ENCODE measurements at regions not wholly inside any gene's neighbourhood (a gene's known extent, or its start where the extent isn't known, plus 50 kb on each side); places are given as distances from the start of the nearest gene placed in this dataset.
"Not testable (repeated sequence)": the region's sequence is repeated elsewhere in the genome, so short reads cannot be mapped to it uniquely, and the experiment has no call there.

DNA sequence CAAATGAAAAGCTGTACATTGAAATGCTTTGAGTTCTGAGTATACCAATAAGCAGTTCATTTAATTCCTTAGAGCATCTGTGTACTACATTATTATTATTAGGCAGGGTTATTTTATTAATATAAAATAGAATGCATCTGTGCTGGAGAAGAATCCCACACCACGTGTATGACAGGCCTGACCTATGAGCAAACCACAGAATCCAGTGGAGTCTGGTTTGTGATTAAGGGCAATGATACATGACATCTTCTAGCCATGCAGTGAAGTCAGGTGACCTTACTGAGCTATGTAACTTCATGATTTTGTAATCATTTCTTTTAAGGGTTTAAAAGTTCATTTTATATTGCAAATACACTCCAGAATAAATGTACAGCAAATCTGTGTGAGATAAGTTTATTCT is 1165.0 kb upstream of the TENM3 start:
- peak; percentile 2 for DNase-seq (ENCODE audit: low read depth)

DNA sequence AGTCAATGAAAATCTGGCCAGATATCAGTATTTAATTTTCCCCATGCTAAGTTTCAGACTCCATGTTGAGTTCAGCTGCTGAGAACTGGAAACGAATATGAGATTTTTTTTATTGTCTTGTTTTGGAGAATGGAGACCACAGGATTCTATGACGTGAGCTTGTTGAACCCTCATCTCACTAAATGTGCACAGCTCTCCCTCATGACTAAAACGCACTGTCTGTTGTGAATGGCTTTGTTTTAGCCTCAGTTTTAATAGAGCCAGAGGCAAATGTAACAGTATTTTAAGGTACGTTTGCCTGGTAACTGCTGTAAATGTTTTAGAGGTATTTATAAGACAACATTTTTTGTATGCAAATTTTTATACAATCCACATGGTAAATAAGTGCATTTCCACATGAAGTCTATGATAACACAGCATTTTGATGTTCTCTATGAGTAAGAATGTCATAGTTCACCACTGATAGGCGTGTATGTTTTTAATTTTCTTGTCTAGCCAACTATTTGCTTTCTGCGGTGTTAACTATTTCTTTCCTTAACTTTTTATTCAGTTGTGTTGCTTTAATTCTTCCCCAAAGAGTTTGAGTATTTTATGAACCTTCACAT is 1159.3 kb upstream of the TENM3 start:
- H3K4me3 ChIP-seq (ENCODE audit: low read depth, low read length): no peak overlapping the region
- DNase-seq (ENCODE audit: low read depth): no peak

More for the DNA sequence above, 1165.0 kb upstream of the TENM3 start:
- H3K4me3 ChIP-seq (ENCODE audit: low read depth, low read length): no peak overlapping the region

DNA sequence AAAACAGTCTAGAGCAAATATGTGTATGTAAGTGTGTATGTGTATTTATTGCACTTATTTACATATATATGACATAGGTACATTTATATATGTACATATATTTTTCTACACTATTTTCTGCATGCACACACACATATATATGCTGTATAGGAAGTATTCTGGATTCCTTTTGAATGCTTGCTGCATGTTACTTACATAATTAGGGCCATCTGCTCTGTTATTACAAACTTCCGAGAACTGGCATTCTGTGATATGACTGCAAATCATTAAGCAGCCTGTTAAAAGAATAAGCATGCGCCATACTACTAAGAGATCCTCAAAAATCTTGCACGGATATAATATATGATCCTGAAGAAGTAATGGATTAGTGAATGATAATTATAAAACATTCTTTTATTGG is 1157.6 kb upstream of the TENM3 start:
- no peak for DNase-seq (ENCODE audit: low read depth)
- no peak overlapping the region for H3K4me3 ChIP-seq (ENCODE audit: low read depth, low read length)

DNA sequence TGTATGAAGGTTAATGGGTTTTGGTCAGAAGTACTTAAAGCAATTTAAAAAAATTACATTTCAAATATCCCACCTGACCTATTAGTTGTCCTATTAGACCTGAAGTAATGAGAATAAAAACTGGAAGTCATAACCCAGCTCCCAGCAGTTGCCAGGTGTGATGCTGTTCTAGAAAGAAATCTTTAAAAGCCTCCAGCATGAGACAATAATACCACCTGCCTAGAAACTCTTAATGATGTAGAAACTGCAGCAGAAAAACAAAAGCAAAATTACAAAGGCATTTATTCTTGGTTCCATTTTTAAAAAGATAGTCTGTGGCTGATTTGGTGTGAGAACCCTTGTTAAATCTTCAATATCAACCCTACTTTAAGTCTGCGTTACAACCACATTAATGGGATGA is 1137.7 kb upstream of the TENM3 start:
- no peak for DNase-seq (ENCODE audit: low read depth)
- no peak overlapping the region for H3K4me3 ChIP-seq (ENCODE audit: low read depth, low read length)

DNA sequence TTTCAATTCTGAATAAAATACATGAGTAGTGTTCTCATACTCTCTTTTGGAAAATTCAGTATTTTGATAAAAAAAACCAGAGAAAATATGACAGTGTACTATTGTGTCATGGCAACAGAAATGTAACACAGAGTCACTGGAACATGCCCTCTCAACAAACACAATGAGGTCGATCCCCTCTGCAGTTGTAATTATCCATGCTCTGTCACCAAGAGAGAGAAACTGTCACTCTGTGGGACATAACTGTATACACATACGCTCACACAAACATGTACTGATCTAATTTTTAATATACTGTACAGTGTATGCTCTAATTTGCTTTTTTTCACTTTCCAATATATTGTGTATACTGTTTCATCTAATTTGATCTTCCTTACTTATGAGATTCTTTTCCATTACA is 1136.8 kb upstream of the TENM3 start:
- no peak for DNase-seq (ENCODE audit: low read depth)
- no peak overlapping the region for H3K4me3 ChIP-seq (ENCODE audit: low read depth, low read length)

DNA sequence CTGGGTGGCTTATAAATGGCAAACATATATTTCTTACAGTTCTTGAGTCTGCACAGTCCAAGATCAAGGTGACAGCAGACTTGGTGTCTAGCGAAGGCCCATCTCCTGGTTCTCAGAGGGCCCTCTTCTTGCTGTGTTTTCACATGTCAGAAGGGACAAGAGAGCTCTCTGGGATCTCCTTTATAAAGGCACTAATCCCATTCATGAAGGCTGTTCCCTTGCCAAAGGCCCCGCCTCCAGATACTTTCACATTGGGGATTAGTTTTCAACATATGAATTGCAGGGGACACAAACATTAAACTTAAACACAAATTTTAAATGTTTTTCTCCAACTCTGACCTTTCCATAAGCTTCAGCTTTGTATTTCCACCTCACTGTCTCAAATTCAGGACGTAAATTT is 1135.0 kb upstream of the TENM3 start:
- H3K4me3 ChIP-seq (ENCODE audit: low read depth, low read length): no peak overlapping the region
- no peak for DNase-seq (ENCODE audit: low read depth)

DNA sequence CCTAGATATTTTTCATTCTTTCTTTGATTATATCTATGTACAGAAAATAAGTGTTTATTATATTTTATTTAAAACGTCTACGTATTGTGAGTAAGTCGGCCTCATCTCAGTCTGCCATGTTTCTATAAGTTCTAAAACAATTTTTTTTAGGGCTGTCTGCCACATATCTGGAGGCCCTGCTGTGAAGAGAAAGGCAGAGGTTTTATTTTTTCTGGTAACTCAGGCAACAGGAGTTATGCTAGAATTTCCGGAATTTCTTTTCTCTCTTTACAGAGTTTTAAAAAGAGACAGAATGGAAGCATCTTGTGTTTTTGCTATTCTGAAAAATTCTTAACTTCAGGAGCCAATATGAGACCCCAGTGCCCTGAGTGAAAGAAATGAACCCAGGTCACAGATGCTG is 1124.0 kb upstream of the TENM3 start:
- DNase-seq (ENCODE audit: low read depth): no peak
- no peak overlapping the region for H3K4me3 ChIP-seq (ENCODE audit: low read depth, low read length)

DNA sequence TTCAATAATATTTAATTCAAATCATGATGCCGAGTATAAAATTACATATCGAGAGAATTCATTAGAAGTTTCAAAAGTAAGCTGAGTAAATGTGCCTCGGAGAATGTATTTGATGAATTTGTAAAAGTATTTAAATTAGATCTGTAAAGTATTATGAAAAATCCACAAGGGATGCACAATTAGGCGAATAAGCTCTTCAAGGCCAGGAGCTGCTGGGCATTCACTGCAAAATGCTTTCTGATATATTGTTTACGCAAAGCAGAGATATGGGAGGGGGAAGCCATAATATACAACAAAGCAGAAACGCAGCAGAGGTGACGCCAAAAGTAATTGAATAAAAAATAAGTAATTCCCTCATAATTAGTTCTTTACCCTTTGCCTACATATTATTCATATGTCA is 1121.5 kb upstream of the TENM3 start:
- H3K4me3 ChIP-seq (ENCODE audit: low read depth, low read length): no peak overlapping the region

DNA sequence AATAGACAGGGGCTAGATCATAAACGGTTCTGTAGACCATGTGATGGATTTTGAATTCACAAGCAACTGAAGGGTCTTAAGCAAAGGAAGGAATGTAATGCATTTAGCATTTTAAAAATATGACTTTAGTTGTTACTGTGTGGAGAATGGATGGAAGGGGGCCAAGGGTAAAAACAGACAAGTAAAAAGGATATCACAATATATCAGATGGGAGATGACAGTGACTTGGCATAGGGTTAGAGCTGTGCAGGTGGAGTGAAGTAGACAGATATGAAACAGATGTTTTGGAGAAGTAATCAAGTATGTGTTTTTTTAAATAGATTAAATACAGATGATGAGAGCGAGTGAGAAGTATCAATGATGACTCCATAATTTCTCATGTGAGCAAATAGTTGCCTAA is 1116.0 kb upstream of the TENM3 start:
- no peak for DNase-seq (ENCODE audit: low read depth)
- H3K4me3 ChIP-seq (ENCODE audit: low read depth, low read length): no peak overlapping the region

More for the DNA sequence above, 1121.5 kb upstream of the TENM3 start:
- no peak for DNase-seq (ENCODE audit: low read depth)

DNA sequence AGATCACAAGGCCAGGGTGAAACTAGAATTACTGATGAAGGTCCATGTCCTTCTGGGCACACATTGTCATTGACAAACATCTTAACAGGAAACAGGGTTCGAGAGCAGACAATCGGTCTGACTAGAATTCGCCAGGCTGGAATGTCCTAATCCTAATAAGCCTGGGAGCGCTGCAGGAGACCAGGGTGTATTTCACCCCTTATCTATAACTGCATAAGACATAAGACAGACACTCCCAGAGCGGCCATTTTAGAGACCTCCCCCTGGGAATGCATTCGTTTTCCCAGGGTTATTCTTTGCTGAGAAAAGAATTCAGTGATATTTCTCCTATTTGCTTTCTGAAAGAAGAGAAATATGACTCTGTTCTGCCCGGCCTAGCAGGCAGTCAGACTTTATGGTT is 1112.9 kb upstream of the TENM3 start:
- not testable (repeated sequence) for DNase-seq (ENCODE audit: low read depth); H3K4me3 ChIP-seq (ENCODE audit: low read depth, low read length)

DNA sequence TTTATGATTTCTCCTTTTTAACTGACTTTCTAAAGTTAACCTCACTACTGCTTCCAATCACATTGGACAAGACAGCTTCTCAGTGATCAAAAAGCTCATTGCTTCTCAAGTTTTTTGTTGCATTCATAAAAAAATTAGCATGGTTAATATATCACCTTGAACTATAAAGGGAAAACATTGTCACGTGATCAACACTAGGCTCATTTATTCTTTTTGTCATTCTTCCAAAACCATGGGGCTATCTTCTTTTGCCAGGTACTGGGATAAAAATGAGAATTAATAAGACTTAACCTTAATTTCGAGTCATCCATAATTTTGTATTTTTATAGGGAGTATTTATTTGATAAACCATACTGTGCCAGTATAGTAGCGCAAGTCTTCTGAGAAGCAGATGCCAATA is 1105.9 kb upstream of the TENM3 start:
- no peak for DNase-seq (ENCODE audit: low read depth)

DNA sequence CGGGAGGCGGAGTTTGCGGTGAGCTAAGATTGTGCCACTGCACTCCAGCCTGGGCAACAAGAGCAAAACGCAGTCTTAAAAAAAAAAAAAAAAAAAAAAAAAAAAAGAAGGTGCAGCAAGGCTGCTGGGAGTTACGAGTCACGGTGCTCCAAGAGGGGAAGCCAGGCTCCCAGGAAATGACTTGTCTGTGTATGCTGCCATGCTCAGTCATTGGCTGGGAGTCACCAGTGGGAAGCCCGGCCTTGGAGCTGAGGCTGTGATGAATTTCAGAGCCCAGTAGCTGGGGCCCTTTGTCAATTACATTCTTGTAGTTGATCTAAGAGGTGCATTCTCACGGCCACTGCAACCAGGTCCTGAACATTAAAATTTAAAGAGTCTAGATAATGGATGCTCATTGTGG is 1105.1 kb upstream of the TENM3 start:
- DNase-seq (ENCODE audit: low read depth): no peak
- no peak overlapping the region for H3K4me3 ChIP-seq (ENCODE audit: low read depth, low read length)

More for the DNA sequence above, 1105.9 kb upstream of the TENM3 start:
- no peak overlapping the region for H3K4me3 ChIP-seq (ENCODE audit: low read depth, low read length)

DNA sequence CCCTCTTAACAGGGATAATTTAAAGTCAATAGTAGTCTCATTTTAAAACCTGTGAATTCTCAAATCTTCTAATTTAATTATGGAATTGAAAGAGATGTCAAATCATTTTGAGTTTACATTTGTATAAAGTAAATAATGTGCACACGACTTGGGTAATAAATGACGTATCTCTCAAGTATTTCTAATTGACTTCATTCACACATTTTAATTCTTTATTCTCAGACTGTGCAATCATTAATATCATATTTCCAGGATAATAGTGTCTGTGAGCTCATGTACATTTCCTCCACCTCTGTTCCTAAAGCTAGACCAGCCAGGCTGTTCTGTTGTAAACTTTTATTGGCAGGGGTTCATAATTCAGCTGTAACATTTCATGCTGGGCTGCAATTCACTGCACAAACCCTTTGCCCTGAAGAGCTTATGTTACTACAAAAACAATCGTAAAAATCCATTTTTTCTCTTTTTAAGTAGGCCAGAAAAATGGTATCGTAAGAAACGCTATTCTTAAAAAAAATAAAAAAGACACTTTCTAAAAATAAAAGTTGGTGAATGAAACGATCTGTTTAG is 1103.1 kb upstream of the TENM3 start:
- DNase-seq (ENCODE audit: low read depth): peak; percentile 1
- H3K4me3 ChIP-seq (ENCODE audit: low read depth, low read length): no peak overlapping the region

DNA sequence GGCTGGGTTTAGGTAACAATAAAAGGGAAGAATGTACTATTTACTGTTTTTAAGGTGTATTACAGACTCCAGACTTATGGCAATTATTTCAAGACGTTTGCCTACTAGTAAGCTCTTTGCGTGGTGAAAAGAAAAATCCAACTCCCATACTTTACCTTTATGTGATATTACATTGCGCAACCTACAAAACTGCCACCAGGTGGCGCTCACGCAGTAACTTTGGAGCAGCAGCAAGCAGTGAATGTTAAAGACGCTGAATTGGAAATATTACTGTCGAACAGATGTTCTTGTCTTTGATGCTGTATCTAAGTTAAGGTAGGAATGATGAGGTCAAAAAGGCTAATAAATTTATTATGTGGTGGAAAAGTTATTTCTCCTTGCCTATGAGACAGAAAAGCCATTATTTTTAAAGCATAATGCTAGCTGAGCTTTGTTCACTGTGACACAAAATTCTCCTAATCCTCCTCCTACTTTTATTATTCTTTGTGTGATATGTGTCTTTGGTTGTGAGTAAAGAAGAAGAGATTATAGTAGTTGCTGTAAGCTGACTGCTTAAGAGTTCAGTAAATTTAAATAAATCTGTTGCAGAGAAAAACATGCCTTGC is 1099.8 kb upstream of the TENM3 start:
- peak; percentile 22 for DNase-seq (ENCODE audit: low read depth)
- H3K4me3 ChIP-seq (ENCODE audit: low read depth, low read length): no peak overlapping the region

DNA sequence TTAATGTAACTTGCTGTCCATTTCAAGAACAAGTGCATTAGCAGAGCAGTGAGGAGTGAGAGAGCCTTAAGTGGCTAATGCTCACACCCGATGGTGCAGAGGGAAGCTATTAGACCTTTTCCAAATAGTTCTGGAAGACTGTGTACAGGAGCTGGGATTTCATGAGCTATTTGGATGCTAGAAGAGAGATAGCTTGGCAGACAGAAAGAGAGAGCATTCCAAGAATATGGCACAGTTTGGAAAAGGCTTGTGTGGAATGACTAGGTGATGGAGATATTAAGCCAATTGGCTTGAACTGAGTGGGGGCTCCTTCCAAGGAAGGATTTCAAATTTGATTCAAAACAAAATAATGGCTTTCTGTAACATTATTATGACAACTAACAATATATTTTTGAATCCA is 1097.2 kb upstream of the TENM3 start:
- DNase-seq (ENCODE audit: low read depth): no peak
- H3K4me3 ChIP-seq (ENCODE audit: low read depth, low read length): no peak overlapping the region

DNA sequence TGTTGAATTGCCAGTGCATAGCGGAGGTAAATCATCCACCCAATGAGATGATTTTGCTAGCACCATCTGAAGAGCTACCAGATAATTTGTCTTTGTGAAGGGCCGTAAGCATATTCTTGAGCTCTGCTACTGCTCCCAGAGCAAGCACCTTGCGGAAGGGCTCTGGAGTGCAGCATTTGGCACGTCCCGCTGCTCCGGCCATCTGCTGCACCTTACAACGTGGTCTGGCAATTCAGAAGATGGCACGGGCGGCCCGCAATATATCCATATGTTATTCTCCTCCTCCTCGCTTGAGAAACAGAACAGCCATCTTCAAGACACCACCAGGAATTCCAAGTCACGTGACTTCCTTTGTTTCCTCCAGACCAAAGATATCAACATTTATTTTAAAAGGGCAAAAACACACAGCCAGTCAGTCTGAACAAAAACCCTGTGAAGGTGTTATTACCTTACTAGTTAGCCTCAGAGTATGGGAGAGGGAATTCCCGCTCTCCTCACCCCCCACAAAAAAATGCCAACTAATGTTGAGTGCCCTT is 1095.7 kb upstream of the TENM3 start:
- H3K4me3 ChIP-seq (ENCODE audit: low read depth, low read length): no peak overlapping the region
- DNase-seq (ENCODE audit: low read depth): no peak

DNA sequence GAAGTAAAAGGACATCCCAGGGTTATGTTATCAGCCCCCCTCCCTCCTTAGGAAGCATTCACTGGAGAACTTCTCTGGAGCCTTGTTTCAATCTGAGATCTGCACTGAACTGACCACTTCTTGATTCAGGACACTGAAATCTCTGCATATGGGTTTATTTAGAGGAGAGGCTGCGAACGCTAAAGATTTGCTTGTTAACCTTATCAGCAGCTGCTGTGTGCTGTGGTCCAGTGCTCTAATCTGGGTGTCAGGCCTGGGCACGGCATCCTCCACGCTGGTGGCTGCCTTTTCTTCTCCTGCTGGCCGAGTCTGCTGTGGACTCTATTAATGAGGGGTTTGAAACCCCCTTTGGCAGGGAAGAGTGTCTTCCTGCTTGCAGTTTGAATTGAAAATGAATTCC is 1094.7 kb upstream of the TENM3 start:
- H3K4me3 ChIP-seq (ENCODE audit: low read depth, low read length): no peak overlapping the region
- DNase-seq (ENCODE audit: low read depth): no peak

DNA sequence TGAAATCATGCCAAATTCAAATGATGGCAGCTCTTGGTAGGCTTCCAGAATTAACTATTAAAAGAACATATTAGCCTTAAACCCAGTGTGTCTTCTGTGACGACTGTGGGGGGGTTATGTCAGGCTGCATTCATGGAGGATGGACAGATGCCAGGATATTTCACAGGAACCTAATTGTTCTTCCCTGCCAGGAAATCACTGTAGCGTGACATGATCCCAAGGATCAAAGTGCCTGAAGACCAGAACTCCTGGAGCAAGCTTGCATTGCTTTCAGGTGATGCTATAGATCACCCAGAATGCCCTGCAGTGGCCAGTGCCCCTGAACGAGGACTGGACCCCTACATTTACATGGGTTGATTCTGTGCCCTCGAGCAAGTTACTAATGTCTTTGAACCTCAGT is 1093.0 kb upstream of the TENM3 start:
- H3K4me3 ChIP-seq (ENCODE audit: low read depth, low read length): no peak overlapping the region
- no peak for DNase-seq (ENCODE audit: low read depth)

DNA sequence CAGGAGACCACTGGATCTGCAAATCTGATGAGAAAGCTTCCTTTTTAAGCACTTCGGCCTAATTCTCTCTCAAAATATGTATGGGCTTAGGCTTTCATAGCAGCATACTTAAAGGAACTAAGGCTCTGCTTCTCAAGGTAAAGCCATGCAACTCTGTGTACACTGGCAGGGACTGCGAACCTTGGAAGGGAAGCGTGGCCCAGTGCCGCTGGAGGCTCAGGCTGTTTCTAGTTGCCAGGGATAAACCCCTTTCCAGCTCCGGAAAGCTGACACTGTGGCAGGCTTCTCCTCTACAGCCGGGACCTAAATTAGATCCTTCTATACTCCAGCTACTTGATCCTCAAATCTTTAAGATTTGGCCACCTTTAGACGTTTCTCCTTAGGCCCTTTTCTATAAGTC is 1091.3 kb upstream of the TENM3 start:
- DNase-seq (ENCODE audit: low read depth): no peak
- no peak overlapping the region for H3K4me3 ChIP-seq (ENCODE audit: low read depth, low read length)

DNA sequence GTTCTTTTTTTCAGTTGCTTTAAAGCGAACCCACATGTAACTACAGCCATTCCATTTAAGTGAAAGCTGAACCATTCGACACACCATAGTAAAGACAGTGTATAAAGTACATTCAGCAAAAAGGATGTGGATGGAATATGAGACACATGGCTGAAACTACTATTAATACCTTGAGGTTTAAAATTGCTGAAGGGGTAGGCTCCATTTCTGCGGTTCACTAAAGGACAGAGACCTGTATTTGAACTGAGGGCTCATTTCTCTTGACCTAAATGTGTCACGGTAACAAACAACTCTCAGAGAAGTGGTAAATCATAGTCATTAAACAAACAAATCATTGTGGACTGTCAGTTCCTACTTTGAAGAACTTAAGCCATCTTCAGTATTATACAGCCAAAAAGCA is 1085.6 kb upstream of the TENM3 start:
- DNase-seq (ENCODE audit: low read depth): no peak
- H3K4me3 ChIP-seq (ENCODE audit: low read depth, low read length): no peak overlapping the region

DNA sequence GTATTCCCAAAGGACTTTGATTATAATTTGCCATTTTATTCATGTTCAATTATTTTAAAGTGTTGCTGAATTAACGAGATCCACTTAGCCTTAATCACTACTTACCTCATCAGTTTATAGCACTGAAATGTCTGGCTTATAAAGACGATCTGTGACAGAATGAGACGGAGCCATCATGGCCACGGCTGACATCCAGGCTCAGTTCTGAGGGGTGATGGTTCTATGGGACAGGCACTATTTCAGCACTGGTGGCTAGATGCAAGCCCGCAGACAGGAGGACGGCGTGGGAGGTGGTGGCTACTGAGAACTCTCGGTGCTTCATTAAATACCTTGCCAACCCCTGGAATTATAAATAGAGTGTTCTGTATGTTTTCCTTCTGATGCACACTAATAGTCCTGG is 1084.2 kb upstream of the TENM3 start:
- DNase-seq (ENCODE audit: low read depth): no peak

More for the DNA sequence above, 1084.2 kb upstream of the TENM3 start:
- no peak overlapping the region for H3K4me3 ChIP-seq (ENCODE audit: low read depth, low read length)

Data from skeletal muscle cell (primary cell).